ENCODE measurements at regions not wholly inside any gene's neighbourhood (a gene's known extent, or its start where the extent isn't known, plus 50 kb on each side); places are given as distances from the start of the nearest gene placed in this dataset.

- Histone ChIP-seq H3K4ac (ENCODE audit: low read depth, low read length) (no peak overlapping the region), H4K8ac (ENCODE audit: low read depth in 2 of 2, low read length in 2 of 2) (no peak overlapping the region), H2AK9ac (replicated peaks; ENCODE audit: low read depth, low read length, poor library complexity) (no peak overlapping the region), H3K18ac (ENCODE audit: low read depth, low read length) (no peak overlapping the region), H3K9me1 (ENCODE audit: insufficient read depth, low read length) (no peaks in the 10 kb centered on the region), H3K14ac (replicated peaks; ENCODE audit: low read depth, low read length) (no peak overlapping the region), H3K79me1 (ENCODE audit: low read depth in 1 of 2, low read length in 2 of 2) (no peaks in the 10 kb centered on the region), H3K9ac (ENCODE audit: low read depth, low read length) (no peak overlapping the region), H3K56ac (ENCODE audit: extremely low read depth, insufficient read depth, low read length) (no peak overlapping the region), H3K4me1 (ENCODE audit: control insufficient read depth, insufficient read depth, low read length) (no peaks in the 10 kb centered on the region), H2BK120ac (ENCODE audit: low read depth, low read length) (no peak overlapping the region), H3K4me2 (ENCODE audit: low read depth, low read length) (no peak overlapping the region), H2BK15ac (ENCODE audit: low read depth, low read length) (no peak overlapping the region), H3K9me3 (ENCODE audit: control insufficient read depth, insufficient read depth, low read length) (peaks cover 2% of the 10 kb centered on the region; the same call in 1 of the 2 replicates), H2AFZ (replicated peaks; ENCODE audit: low read length, poor library complexity) (no peak overlapping the region), H3K36me3 (ENCODE audit: control insufficient read depth, insufficient read depth, low read length) (no peaks in the 10 kb centered on the region), H2BK20ac (ENCODE audit: low read depth, low read length) (no peak overlapping the region), H3K27ac (ENCODE audit: insufficient read depth, low read length) (no peak overlapping the region), H4K20me1 (ENCODE audit: insufficient read depth, low read length) (no peaks in the 10 kb centered on the region), H4K5ac (ENCODE audit: low read depth, low read length) (no peak overlapping the region), H2BK5ac (ENCODE audit: low read depth, low read length, poor library complexity, severe bottlenecking) (no peak overlapping the region), H3K23ac (ENCODE audit: low read depth, low read length) (no peak overlapping the region), H4K91ac (ENCODE audit: insufficient read depth, low read depth, low read length) (no peak overlapping the region), H2AK5ac (ENCODE audit: low read depth, low read length) (no peak overlapping the region), H3K4me3 (ENCODE audit: insufficient read depth, low read depth, low read length) (no peak overlapping the region), H3K27me3 (ENCODE audit: control insufficient read depth, insufficient read depth, low read length) (no peaks in the 10 kb centered on the region)
- POLR2A ChIA-PET (ENCODE audit: unreplicated experiment), result no interaction called here
- in situ Hi-C loops (cut with MboI; ENCODE audit: low sequenced_read_pairs), result no loop called here
- WGBS, 2 experiments (ENCODE audit: extremely low coverage in 2 of 2, insufficient read length in 1 of 2), result no CpG with 5 or more reads among the region's 6 CpGs
- intact Hi-C loops (cut with micrococcal nuclease), result loop anchor here (2.0 kb wide), 1 partner anchor 1521 kb away; no protein-coding TSS in a partner anchor
- TF ChIP-seq ELK1 (IDR thresholded peaks at IDR 0.05; ENCODE audit: borderline replicate concordance, low read depth, low read length) (no peak), FOS (IDR thresholded peaks at IDR 0.05; ENCODE audit: low read depth, low read length) (no peak), RAD21 (IDR thresholded peaks at IDR 0.05; ENCODE audit: low read length) (peak; percentile 35; the same call in 1 of the 2 replicates), USF2 (IDR thresholded peaks at IDR 0.05; ENCODE audit: low read depth, low read length) (no peak), MAFK (IDR thresholded peaks at IDR 0.05; ENCODE audit: low read depth, low read length) (no peak), POLR2A (IDR thresholded peaks at IDR 0.05; ENCODE audit: low read depth, low read length) (no peak), BHLHE40 (IDR thresholded peaks at IDR 0.05; ENCODE audit: low read depth, low read length) (no peak), SMC3 (IDR thresholded peaks at IDR 0.05; ENCODE audit: low read depth, low read length) (peak; percentile 32), MXI1 (IDR thresholded peaks at IDR 0.05; ENCODE audit: borderline replicate concordance, low read depth, low read length) (no peak), CTCF (conservative IDR thresholded peaks at IDR 0.05; ENCODE audit: low read depth, low read length) (peak; percentile 59), RFX5 (IDR thresholded peaks at IDR 0.05; ENCODE audit: low read depth, low read length) (no peak), MAZ (IDR thresholded peaks at IDR 0.05; ENCODE audit: borderline replicate concordance, low read depth, low read length) (no peak), CHD1 (IDR thresholded peaks at IDR 0.05; ENCODE audit: low read depth, low read length) (no peak), NFE2L2 (IDR thresholded peaks at IDR 0.05; ENCODE audit: low read depth, low read length) (no peak)
- peak; percentile 5 for DNase-seq
- CTCF ChIA-PET, result interaction anchor here (0.7 to 1.0 kb wide), 4 partner anchors 8 to 58 kb away, joined by 3 to 7 read pairs (median 3); no protein-coding TSS in a partner anchor
- dilution Hi-C loops (cut with HindIII; ENCODE audit: low sequenced_read_pairs, unreplicated experiment), result no loop called here
- BruUV-seq (replicated peaks), result no TSS peak
- ATAC-seq (ENCODE audit: low read depth), result no peak
These were observed 204.9 kb downstream of the GBA3 start for GRCh38 chr4:22897520-22898108.
